NT2/D1 (cell line): ENCODE measurements at regions not wholly inside any gene's neighbourhood (a gene's known extent, or its start where the extent isn't known, plus 50 kb on each side); places are given as distances from the start of the nearest gene placed in this dataset.

ENCODE experiments used
- DNase-seq: peaks from one replicate; pipeline ENCODE4 v3.0.0-alpha.2; 2011; ENCODE audit warnings: low read depth, low spot score
- H3K27me3 ChIP-seq: 2 replicates; pipeline ENCODE4 v1.6.0; 2011; ENCODE audit warnings: mild to moderate bottlenecking; ENCODE audit not compliant: insufficient read length, insufficient read depth
- H3K36me3 ChIP-seq: 2 replicates; pipeline ENCODE4 v1.6.1; 2011; ENCODE audit warnings: mild to moderate bottlenecking, low read length, mixed read lengths; ENCODE audit not compliant: insufficient read depth, insufficient read length
- H3K4me1 ChIP-seq: 2 replicates; pipeline ENCODE4 v1.5.1; 2011; ENCODE audit not compliant: insufficient read depth, insufficient read length
- H3K4me3 ChIP-seq: 2 replicates; pipeline ENCODE4 v1.5.1; 2011; ENCODE audit warnings: low read depth; ENCODE audit not compliant: insufficient read length
- H3K9ac ChIP-seq: 2 replicates; pipeline ENCODE4 v1.6.0; 2011; ENCODE audit warnings: low read depth; ENCODE audit not compliant: insufficient read length
- H3K9me3 ChIP-seq: 2 replicates; pipeline ENCODE4 v1.5.1; 2011; ENCODE audit warnings: mild to moderate bottlenecking, low read length; ENCODE audit not compliant: insufficient read depth
- SUZ12 ChIP-seq: IDR thresholded peaks from 2 replicates; pipeline ENCODE4 v1.6.1; 2011; ENCODE audit not compliant: insufficient read length, insufficient read depth; ENCODE audit errors: extremely low read depth
- YY1 ChIP-seq: IDR thresholded peaks from 2 replicates; pipeline ENCODE4 v1.6.1; 2011; ENCODE audit not compliant: insufficient read length, insufficient read depth
- ZNF274 ChIP-seq: IDR thresholded peaks from 2 replicates; pipeline ENCODE4 v1.6.1; 2011; ENCODE audit warnings: mild to moderate bottlenecking, low read depth, low read length

DNA sequence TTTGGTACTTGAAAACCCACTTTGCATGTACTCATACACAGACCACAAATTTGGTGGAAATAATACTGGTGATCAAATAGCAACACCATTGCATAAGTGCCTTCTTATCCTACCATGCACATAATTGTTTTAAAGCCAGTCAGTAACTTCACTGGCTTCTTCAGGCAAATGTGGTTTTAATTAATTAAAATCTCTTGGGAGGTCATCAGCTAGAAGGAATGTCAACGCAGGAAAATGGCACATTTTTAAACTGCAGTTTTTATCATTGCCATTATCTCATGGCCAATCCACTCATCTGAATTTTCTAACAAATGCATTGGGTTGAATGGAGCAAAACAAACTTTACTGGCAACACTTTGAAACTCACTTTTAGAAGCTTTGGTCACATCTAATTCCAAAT is 105.7 kb upstream of the ZPLD1 start:
- Histone ChIP-seq H3K4me3 (no peak overlapping the region), H3K36me3 (no peaks in the 10 kb centered on the region), H3K27me3 (no peaks in the 10 kb centered on the region), H3K9ac (no peak overlapping the region), H3K9me3 (no peaks in the 10 kb centered on the region), H3K4me1 (no peaks in the 10 kb centered on the region)
- no peak for DNase-seq
- no peak for TF ChIP-seq ZNF274
- TF ChIP-seq YY1 = no peak
- no peak for TF ChIP-seq SUZ12

DNA sequence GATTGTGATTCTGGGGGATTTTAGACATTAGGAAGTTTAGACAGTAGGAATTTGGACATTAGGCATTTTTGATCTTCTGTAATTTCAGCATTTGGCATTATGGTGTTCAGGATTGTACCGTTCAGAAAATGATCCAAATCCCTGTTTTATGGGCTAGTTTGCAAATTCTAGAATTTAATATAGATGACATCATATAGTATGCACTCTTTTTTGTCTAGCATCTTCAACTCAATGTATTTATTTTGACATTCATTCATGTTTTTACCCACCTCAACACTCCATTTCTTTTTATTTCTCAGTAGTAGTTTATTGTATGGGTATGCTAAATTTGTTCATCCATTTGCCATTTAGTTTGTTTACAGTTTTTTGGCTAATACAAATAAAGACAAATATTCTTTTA is 105.3 kb upstream of the ZPLD1 start:
- H3K4me1 ChIP-seq = no peaks in the 10 kb centered on the region
- no peaks in the 10 kb centered on the region for H3K27me3 ChIP-seq
- no peak overlapping the region for H3K4me3 ChIP-seq
- H3K9ac ChIP-seq = no peak overlapping the region
- H3K9me3 ChIP-seq = no peaks in the 10 kb centered on the region
- no peak for DNase-seq
- TF ChIP-seq SUZ12 (no peak), YY1 (no peak), ZNF274 (no peak)
- H3K36me3 ChIP-seq = no peaks in the 10 kb centered on the region

DNA sequence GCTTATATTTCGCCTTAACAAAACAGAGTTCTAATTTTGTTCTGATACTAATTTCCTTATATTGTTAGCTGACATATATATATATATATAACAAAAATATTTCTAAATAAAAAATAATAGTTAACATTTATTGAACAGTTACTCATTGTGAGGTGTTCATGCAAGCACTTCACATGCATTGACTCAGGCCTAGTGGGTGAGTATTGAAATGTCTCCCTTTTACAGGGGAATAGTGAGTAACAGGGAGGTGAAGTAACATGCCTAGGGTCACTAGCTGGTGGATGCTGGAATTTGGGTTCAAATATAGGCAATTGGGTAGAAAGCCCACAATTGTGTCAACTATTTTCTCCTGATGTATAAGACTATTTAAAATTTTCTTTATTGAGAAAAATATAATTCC is 102.6 kb upstream of the ZPLD1 start:
- H3K36me3 ChIP-seq = no peaks in the 10 kb centered on the region
- no peak for DNase-seq
- H3K4me3 ChIP-seq = no peak overlapping the region
- H3K4me1 ChIP-seq = no peaks in the 10 kb centered on the region
- H3K9me3 ChIP-seq = no peaks in the 10 kb centered on the region
- H3K27me3 ChIP-seq = no peaks in the 10 kb centered on the region
- TF ChIP-seq SUZ12 = no peak
- no peak for TF ChIP-seq YY1
- no peak for TF ChIP-seq ZNF274
- H3K9ac ChIP-seq = no peak overlapping the region

DNA sequence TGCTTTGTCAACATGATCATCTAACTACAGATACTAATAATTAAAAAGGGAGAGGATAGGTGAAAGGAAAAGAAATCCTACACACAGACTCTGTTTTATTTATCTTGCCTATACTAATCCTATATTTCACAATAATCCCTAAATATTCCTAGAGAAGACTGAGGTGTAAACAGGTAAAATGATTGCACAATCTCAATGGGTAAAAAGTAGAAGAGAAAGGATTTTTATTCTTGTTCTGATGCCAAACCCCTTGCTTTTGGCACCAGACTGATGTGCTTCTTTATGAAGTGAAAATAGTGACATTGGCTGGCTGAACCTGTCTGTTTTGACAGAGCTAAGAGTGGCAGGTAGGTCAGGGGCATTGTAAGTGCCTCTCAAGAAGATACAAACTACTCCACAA is 101.9 kb upstream of the ZPLD1 start:
- H3K36me3 ChIP-seq = no peaks in the 10 kb centered on the region
- H3K4me1 ChIP-seq = no peaks in the 10 kb centered on the region
- H3K9me3 ChIP-seq = no peaks in the 10 kb centered on the region
- no peak overlapping the region for H3K4me3 ChIP-seq
- DNase-seq = no peak
- H3K9ac ChIP-seq = no peak overlapping the region
- H3K27me3 ChIP-seq = no peaks in the 10 kb centered on the region
- TF ChIP-seq ZNF274 (no peak), SUZ12 (no peak), YY1 (no peak)

DNA sequence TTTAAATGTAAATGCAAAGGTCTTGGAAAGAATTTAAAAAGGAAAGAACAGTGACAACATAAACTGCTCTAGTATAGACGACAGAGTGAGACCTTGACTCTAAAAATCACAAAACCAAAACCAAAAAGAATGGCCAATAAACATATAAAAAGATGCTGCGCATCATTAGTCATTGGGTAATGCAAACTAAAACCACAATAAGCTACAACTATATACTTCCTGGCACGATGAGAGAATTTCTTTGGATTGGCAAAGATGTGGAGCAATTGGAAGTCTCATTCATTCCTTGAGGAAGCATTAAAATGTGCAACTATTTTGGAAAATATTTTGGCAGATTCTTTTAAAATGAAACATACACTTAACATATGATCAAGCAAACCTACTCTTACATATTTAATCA is 98.7 kb upstream of the ZPLD1 start:
- TF ChIP-seq ZNF274 (no peak), YY1 (no peak), SUZ12 (no peak)
- Histone ChIP-seq H3K9me3 (no peaks in the 10 kb centered on the region), H3K4me3 (no peak overlapping the region), H3K4me1 (peaks cover 2% of the 10 kb centered on the region), H3K9ac (no peak overlapping the region), H3K36me3 (no peaks in the 10 kb centered on the region), H3K27me3 (no peaks in the 10 kb centered on the region)
- DNase-seq = no peak

DNA sequence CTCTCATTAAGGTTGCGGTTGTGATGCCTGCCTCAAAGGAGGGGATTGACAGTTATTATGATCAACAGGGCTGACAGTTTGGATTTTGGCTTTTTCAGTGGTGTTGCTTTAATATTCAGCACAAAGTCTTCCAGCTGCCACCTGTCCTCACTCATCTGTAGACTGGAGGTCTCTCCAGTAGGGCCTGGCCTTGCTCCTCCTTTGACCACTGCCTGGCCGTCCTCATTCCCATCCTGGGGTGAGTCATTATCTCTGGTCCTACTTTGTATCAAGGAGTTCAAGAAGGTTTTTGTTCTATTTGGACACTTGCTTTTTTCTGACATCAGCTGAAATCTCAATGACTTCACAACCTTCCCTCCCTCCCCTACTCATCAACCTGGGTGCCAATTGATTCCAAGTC is 95.1 kb upstream of the ZPLD1 start:
- TF ChIP-seq YY1 = no peak
- TF ChIP-seq SUZ12 = no peak
- TF ChIP-seq ZNF274 = no peak
- no peak for DNase-seq
- no peaks in the 10 kb centered on the region for H3K9me3 ChIP-seq
- no peaks in the 10 kb centered on the region for H3K27me3 ChIP-seq
- H3K36me3 ChIP-seq = no peaks in the 10 kb centered on the region
- H3K4me1 ChIP-seq = peaks cover 2% of the 10 kb centered on the region
- H3K4me3 ChIP-seq = no peak overlapping the region
- H3K9ac ChIP-seq = no peak overlapping the region

DNA sequence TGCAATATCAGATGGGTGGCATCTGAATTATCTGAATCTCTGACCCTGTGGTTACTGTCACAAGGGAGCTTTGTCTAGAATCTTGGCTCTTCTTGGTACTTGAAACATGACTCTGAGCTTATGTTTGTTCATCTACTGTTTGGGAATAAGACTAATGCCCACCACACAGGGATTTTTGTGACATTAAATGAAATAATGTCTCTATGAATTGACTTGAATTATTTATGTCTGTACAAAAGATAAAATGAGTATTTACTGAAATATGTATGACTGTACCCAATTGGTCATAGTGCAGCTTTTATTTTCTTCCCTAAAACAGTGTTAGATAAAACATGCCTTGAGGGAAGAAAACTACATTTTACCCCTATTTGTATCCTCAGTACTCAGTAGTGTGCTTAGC is 87.9 kb upstream of the ZPLD1 start:
- TF ChIP-seq YY1 (no peak), SUZ12 (no peak), ZNF274 (no peak)
- no peak overlapping the region for H3K4me3 ChIP-seq
- H3K36me3 ChIP-seq = no peaks in the 10 kb centered on the region
- DNase-seq = no peak
- H3K4me1 ChIP-seq = no peaks in the 10 kb centered on the region
- no peak overlapping the region for H3K9ac ChIP-seq
- no peaks in the 10 kb centered on the region for H3K27me3 ChIP-seq
- H3K9me3 ChIP-seq = no peaks in the 10 kb centered on the region

DNA sequence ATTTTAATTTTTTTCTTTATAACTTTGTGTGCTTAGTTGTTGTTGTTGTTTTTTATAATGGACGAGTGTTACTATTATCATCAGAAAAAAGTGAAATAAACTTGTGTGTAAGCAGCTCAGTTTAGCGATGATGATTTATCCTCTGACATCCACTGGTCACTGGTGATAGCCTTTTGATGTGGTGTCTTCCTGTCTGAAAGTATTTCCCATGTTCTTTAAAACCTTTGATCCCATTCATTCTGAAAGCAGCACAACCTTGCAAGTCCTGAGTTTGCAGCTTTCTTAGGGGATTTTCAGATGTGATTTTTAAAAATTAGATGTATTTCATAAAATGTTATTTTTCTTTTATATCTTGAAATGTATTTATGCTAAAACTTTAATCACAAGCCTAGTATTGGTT is 85.9 kb upstream of the ZPLD1 start:
- TF ChIP-seq SUZ12 (no peak), ZNF274 (no peak), YY1 (no peak)
- H3K9ac ChIP-seq = no peak overlapping the region

More for the DNA sequence above, 85.9 kb upstream of the ZPLD1 start:
- Histone ChIP-seq H3K27me3 (no peaks in the 10 kb centered on the region), H3K36me3 (no peaks in the 10 kb centered on the region), H3K4me3 (no peak overlapping the region), H3K9me3 (no peaks in the 10 kb centered on the region), H3K4me1 (no peaks in the 10 kb centered on the region)
- no peak for DNase-seq
